Aorta (tissue), 5 donors: ENCODE measurements at regions not wholly inside any gene's neighbourhood (a gene's known extent, or its start where the extent isn't known, plus 50 kb on each side); places are given as distances from the start of the nearest gene placed in this dataset.
A peak's percentile ranks its signal among the peaks of the same experiment; 100 is the strongest.

ENCODE experiments used
- ATAC-seq: fragments of 200-7000 bp; cut with Tn5 transposase; one replicate; pipeline ENCODE4 v1.9.1; 2022; ENCODE audit warnings: moderate library complexity; ENCODE audit not compliant: low FRiP score
- DNase-seq, 2 donors: peaks; one replicate each; pipeline ENCODE4 v3.0.0-alpha.2; 2020
- H3K27ac ChIP-seq, 2 donors: one replicate each; pipeline ENCODE4 v1.5.1; 2013; ENCODE audit warnings: low read length in 2 of 2, mild to moderate bottlenecking in 2 of 2, moderate library complexity in 2 of 2, control low read depth in 1 of 2, inconsistent platforms in 1 of 2, low read depth in 1 of 2
- H3K27me3 ChIP-seq, 2 donors: one replicate each; pipeline ENCODE4 v1.6.1; 2013; ENCODE audit warnings: control low read depth in 1 of 2, low read length in 1 of 2, mild to moderate bottlenecking in 1 of 2, moderate library complexity in 1 of 2; ENCODE audit not compliant: insufficient read depth in 2 of 2, control insufficient read depth in 1 of 2
- H3K36me3 ChIP-seq, 2 donors: one replicate each; pipeline ENCODE4 v1.6.1; 2013; ENCODE audit warnings: control low read depth in 1 of 2, low read length in 1 of 2, mild to moderate bottlenecking in 1 of 2; ENCODE audit not compliant: insufficient read depth in 2 of 2, control insufficient read depth in 1 of 2
- H3K4me1 ChIP-seq, 2 donors: one replicate each; pipeline ENCODE4 v1.6.1; 2013; ENCODE audit warnings: low read length in 2 of 2, control low read depth in 1 of 2, mild to moderate bottlenecking in 1 of 2, moderate library complexity in 1 of 2; ENCODE audit not compliant: insufficient read depth in 2 of 2, control insufficient read depth in 1 of 2
- H3K4me3 ChIP-seq, 2 donors: one replicate each; pipeline ENCODE4 v1.5.1; 2013; ENCODE audit warnings: low read length in 2 of 2, control low read depth in 1 of 2, mild to moderate bottlenecking in 1 of 2
- H3K9me3 ChIP-seq: one replicate; pipeline ENCODE4 v1.6.1; 2013; ENCODE audit warnings: mild to moderate bottlenecking, low read length; ENCODE audit not compliant: control insufficient read depth
- WGBS, 2 donors: extraction: QIAGEN DNeasy Blood & Tissue Kit; methylation state at CpG; one replicate each; pipeline ENCODE4 v1.1.7; 2013; 5-methylcytosine and 5-hydroxymethylcytosine counted together
- intact Hi-C, 2 donors: fragments of 100-400 bp; cut with DNase I; formaldehyde crosslinking; loops; one replicate each; pipeline versions ENCODE4 v1.14.2 to v1.15.0; 2022
- donor health status: healthy with polysubstance abuse.
- donor health status: Bipolar disorder and iron deficiency.
- donor health status: DM: no; HTN: no; CAD: no.
- donor health status: DM: no; HTN: no; CAD: no.
- donor health status: DM: yes; HTN: yes; CAD: no.

GRCh38 chr15:69836048-69836447 lies 261.7 kb downstream of the TLE3 start:
- ATAC-seq, result no peak
- no peak overlapping the region for H3K27ac ChIP-seq
- intact Hi-C loops, result no loop called here
- WGBS, 2 donors, result 83 to 88% methylated on average over 3 of the region's 3 CpGs
- DNase-seq, result peak in 1 of 2 donors; percentile 36
- no peaks in the 10 kb centered on the region for H3K36me3 ChIP-seq
- H3K4me1 ChIP-seq, result no peaks in the 10 kb centered on the region
- H3K27me3 ChIP-seq, result no peaks in the 10 kb centered on the region
- no peaks in the 10 kb centered on the region for H3K9me3 ChIP-seq
- H3K4me3 ChIP-seq, result no peak overlapping the region

- ATAC-seq, result no peak
- H3K4me1 ChIP-seq, result no peaks in the 10 kb centered on the region
- H3K27me3 ChIP-seq, result no peaks in the 10 kb centered on the region
- DNase-seq, result peak in 1 of 2 donors; percentile 61
- H3K4me3 ChIP-seq, result no peak overlapping the region
- no peak overlapping the region for H3K27ac ChIP-seq
- 76 to 84% methylated on average over 10 of the region's 10 CpGs for WGBS, 2 donors
- no peaks in the 10 kb centered on the region for H3K36me3 ChIP-seq
- no peaks in the 10 kb centered on the region for H3K9me3 ChIP-seq
- intact Hi-C loops, result no loop called here
Measured at GRCh38 chr15:69836526-69837230, 261.0 kb downstream of the TLE3 start.

- H3K27me3 ChIP-seq, result no peaks in the 10 kb centered on the region
- H3K9me3 ChIP-seq, result no peaks in the 10 kb centered on the region
- no peak overlapping the region for H3K4me3 ChIP-seq
- intact Hi-C loops, result no loop called here
- WGBS, 2 donors, result 95% methylated on average over 1 of the region's 1 CpG
- no peak overlapping the region for H3K27ac ChIP-seq
- ATAC-seq (no peak), DNase-seq (no peak)
- no peaks in the 10 kb centered on the region for H3K4me1 ChIP-seq
- H3K36me3 ChIP-seq, result no peaks in the 10 kb centered on the region
Measured at GRCh38 chr15:69838338-69838737, 259.4 kb downstream of the TLE3 start.

GRCh38 chr15:69838994-69839393 lies 258.7 kb downstream of the TLE3 start:
- Histone ChIP-seq H3K27me3 (no peaks in the 10 kb centered on the region), H3K4me3 (no peak overlapping the region), H3K9me3 (no peaks in the 10 kb centered on the region), H3K27ac (no peak overlapping the region), H3K36me3 (no peaks in the 10 kb centered on the region), H3K4me1 (no peaks in the 10 kb centered on the region)
- intact Hi-C loops, result no loop called here
- 95 to 97% methylated on average over 2 of the region's 2 CpGs for WGBS, 2 donors
- no peak for DNase-seq
- ATAC-seq, result no peak

- Histone ChIP-seq H3K9me3 (no peaks in the 10 kb centered on the region), H3K27me3 (no peaks in the 10 kb centered on the region), H3K4me1 (no peaks in the 10 kb centered on the region), H3K4me3 (no peak overlapping the region), H3K27ac (no peak overlapping the region), H3K36me3 (no peaks in the 10 kb centered on the region)
- 83 to 88% methylated on average over 21 of the region's 21 CpGs for WGBS, 2 donors
- intact Hi-C loops, result no loop called here
- DNase-seq (no peak), ATAC-seq (no peak)
Measured at GRCh38 chr15:69841113-69841828, 256.4 kb downstream of the TLE3 start.

- no peaks in the 10 kb centered on the region for H3K27me3 ChIP-seq
- H3K9me3 ChIP-seq, result peaks cover 2% of the 10 kb centered on the region
- ATAC-seq (no peak), DNase-seq (no peak)
- H3K4me3 ChIP-seq, result no peak overlapping the region
- WGBS, 2 donors, result 93 to 96% methylated on average over 5 of the region's 5 CpGs
- H3K27ac ChIP-seq, result no peak overlapping the region
- H3K4me1 ChIP-seq, result no peaks in the 10 kb centered on the region
- H3K36me3 ChIP-seq, result no peaks in the 10 kb centered on the region
- intact Hi-C loops, result no loop called here
Measured at GRCh38 chr15:69842851-69843250, 254.9 kb downstream of the TLE3 start.

GRCh38 chr15:69843276-69843899 lies 254.3 kb downstream of the TLE3 start:
- no peak for DNase-seq
- 60 to 63% methylated on average over 13 of the region's 13 CpGs for WGBS, 2 donors

GRCh38 chr15:69843900-69844304 lies 253.8 kb downstream of the TLE3 start:
- no peaks in the 10 kb centered on the region for H3K27me3 ChIP-seq
- intact Hi-C loops, result no loop called here
- no peak overlapping the region for H3K27ac ChIP-seq
- 62 to 66% methylated on average over 10 of the region's 10 CpGs for WGBS, 2 donors
- H3K9me3 ChIP-seq, result peaks cover 2% of the 10 kb centered on the region
- H3K4me1 ChIP-seq, result no peaks in the 10 kb centered on the region
- H3K36me3 ChIP-seq, result no peaks in the 10 kb centered on the region
- ATAC-seq, result no peak
- no peak for DNase-seq
- no peak overlapping the region for H3K4me3 ChIP-seq

More at GRCh38 chr15:69843276-69843899, 254.3 kb downstream of the TLE3 start:
- Histone ChIP-seq H3K27me3 (no peaks in the 10 kb centered on the region), H3K27ac (no peak overlapping the region), H3K36me3 (no peaks in the 10 kb centered on the region), H3K9me3 (peaks cover 2% of the 10 kb centered on the region), H3K4me1 (no peaks in the 10 kb centered on the region), H3K4me3 (no peak overlapping the region)
- ATAC-seq, result no peak
- intact Hi-C loops, result no loop called here
